HG03354 (cell line): ENCODE measurements at regions not wholly inside any gene's neighbourhood (a gene's known extent, or its start where the extent isn't known, plus 50 kb on each side); places are given as distances from the start of the nearest gene placed in this dataset.
"Not testable (repeated sequence)": the region's sequence is repeated elsewhere in the genome, so short reads cannot be mapped to it uniquely, and the experiment has no call there.

Source experiments
- ATAC-seq: cut with Tn5 transposase; IDR thresholded peaks from one replicate; pipeline ENCODE4 v1.9.1; 2021; ENCODE audit warnings: mild to moderate bottlenecking; ENCODE audit not compliant: unreplicated experiment, poor library complexity, severe bottlenecking

DNA sequence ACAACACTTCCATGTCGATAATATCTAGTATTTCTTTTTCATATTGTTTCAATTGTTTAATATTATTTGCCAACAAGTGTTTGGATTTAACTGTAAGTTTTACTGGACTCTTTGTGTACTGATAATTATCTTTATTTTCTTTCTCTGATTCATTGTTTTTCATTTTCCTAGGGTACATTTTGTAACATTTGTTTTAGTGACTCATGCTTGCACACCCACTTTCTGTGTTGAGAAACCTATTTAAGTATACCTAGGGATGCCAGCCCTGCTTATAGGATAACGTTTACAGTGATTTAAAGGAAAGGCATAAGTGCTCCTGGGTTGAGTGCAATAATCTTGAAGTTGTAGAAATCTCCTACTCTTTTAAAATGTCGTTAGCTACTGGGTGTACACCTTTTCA is 1386.0 kb upstream of the ADGRL4 start:
- ATAC-seq = no peak

DNA sequence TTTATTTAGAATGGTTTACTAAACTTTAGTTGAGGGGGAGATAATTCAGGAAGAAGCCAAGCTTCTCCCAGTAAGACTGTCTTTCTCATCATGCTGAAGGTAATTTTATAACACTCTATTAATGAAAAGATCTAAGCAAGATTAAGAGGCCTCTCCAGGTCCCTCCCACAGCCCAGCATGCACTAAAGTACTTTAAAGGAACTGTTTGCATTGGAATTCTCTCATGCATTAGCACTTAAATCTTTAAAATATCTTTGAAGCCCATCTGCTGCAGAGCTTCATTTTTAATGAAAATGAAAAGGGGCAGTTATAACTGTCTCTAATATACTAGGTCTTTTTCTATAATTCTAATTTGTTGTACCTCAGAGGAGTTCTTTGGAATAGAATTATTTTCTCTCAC is 1379.1 kb upstream of the ADGRL4 start:
- no peak for ATAC-seq

DNA sequence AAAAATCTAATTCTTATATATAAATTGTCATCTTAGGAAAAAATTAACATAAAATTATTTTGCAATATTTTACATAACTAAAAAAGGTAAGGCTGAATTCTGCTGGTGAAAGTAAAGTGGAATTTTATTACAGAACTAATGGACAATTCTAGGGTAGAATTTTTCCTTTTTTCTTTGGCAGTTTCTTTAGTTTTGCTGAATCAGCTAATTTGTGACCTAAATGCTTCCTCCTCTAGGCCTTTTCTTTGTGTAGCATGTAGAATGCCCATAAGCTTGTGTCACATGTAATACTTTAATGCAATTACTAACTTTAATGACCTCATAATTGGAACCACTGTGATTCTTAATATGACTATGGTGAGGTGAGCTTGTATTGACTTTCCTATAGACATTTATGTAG is 1378.4 kb upstream of the ADGRL4 start:
- ATAC-seq = no peak

DNA sequence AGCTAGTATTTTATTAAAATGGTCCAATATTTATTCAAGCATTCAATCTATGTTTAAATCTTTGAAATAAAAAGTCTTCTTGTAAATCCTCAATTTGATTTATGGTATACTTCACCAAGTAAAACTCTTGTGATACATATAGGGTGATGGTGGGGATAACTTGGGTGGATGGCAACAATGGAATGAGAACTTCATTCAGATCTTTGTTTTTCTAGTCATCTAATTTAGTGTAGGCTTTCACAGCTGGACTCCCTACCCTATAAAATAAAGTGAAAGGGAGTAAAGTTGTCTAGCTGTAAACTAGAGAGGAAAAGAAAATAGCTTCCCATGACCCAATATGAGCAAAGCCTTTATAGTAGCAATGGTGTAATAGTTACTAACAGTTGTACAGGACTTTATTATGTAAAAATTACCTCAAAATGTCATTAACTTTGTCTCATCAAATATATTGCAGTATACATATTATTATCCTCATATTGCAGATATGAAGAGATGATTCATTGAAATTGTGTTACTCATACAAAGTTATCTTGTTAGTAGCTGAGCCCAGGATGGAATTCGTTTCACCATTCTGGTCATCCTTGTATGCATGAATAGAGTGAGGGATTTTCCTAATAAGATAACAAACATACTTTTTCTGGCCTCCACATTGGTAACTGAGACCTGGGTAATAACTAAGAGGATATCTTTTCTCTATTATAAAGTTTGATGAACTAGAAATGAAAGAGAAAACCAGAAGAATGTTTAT is 1377.7 kb upstream of the ADGRL4 start:
- no peak for ATAC-seq

DNA sequence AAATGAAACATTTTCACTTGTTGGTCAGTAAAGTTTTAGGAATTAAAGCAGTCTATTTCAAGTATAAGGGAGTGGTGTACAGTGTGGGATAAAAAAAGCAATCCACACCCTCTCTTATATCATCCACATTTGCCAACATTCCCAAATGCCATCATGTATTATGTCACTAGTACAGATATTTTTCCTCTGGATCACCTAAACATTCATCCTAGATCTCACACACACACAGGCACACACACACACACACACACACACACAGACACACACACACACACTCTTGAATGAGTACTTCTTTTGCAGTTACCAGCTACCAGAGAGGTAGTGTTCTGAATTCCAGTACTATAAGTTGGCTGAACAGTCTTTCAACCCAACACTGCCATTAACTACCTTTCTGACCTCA is 1369.1 kb upstream of the ADGRL4 start:
- ATAC-seq = no peak

DNA sequence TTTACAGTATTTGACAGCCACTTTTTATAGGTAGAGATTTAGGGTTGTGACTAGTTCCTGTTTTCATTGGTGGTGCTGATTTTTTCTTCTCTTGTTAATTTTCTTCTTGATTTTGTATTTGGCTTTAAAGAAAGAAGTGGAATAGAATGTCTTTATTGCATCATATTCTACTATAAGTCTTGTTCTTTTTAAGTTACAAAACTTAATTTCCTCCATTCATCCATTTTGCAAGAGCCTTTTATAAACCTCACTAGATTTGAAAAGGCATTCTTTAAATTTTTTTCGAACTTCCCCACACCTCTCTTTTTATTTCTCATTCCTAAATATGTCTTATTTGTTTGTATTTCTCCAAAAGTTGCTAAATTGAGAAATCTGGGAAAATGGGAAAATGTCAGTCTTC is 1368.6 kb upstream of the ADGRL4 start:
- ATAC-seq = no peak

DNA sequence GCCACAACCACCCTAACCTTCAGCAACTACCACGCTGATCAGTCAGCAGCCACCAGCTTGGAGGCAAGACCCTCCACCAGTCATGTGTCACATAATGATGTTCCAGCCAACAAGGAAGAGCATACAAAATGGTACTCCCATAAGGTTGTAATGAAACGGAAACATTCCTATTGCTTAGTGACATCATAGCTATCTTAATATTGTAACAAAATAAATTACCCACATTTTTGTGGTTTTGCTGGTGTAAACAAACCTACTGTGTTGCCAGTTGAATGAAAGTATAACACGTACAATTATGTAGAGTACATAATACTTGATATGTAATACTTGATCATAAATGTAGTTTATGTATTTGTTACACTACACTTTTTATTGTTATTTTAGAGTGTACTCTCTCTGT is 1363.2 kb upstream of the ADGRL4 start:
- no peak for ATAC-seq

DNA sequence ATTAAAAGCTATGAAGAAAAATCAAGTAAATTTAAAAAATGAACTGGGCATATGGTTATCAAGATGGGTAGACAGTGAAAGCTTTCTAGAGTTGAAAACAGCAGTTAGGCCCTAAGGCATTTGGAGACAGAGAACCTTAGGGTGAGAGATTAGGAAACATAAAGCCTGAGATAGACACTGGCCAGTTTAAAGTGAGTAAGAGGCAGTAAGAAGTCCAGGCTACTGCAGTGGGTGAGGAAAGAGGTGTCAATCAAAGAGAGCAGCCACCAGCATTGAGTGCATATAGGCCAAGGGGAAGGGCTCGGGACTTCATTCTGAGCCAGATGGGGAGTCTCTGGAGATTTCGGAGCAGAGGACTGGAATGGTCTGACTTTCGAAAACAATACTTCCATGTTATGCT is 1360.5 kb upstream of the ADGRL4 start:
- no peak for ATAC-seq

DNA sequence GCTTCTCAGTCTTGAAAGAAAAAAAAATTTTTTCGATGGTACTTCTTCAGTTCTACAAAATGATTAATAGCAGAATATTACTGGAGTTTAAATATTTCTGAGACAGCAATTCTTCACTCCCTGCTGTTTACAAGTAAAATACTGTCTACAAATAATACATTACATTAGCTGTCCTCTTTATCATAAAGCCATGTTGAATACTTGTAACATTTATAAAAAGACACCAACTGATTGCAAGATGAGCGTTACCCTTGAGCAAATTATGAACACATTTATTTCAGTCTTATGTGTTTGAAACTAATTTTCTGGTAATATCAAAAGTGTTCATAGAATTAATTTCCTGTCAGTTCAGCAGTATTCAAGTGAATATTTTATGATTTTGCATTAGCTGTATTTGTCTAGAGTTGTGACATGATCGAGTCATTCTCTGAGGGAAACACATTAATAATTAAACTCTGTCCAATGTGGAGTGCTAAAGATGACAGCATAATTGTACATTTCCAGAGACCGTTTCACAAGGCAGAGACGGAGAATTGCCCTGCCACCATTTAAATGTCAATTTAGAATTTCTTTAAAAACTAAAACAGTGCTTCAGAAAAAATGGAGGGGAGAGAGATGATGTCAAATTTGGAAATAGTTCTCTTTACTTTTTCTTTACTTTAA is 1359.0 kb upstream of the ADGRL4 start:
- ATAC-seq = no peak

DNA sequence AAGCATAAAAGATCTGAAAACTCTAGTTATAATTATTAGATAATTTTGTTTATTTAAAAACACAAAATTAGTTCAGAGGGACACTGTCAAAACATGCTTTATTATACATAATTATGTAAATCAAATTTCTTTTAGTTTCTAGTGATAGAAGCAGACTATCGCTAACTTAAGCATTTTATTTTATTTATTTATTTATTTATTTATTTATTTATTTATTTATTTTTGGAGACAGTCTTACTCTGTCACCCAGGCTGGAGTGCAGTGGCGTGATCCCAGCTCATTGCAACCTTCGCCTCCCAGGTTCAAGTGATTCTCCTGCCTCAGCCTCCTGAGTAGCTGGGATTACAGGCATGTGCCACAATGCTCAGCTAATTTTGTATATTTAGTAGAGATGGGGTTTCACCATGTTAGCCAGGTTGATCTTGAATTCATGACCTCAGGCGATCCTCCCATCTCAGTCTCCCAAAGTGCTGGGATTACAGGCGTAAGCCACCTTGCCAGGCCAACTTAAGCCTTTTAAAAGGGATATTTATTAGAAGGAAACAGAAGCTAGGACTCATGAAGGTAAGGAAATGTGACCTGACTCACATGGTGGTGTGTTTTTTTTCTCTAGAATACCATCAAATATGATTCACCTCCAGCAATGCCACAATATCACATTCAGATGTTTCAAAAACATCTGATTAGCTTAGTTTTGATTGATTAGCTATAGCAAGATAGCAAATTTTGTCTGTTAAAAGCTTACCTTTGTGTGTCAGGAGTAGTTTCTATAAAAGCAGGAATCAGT is 1357.4 kb upstream of the ADGRL4 start:
- no peak for ATAC-seq

DNA sequence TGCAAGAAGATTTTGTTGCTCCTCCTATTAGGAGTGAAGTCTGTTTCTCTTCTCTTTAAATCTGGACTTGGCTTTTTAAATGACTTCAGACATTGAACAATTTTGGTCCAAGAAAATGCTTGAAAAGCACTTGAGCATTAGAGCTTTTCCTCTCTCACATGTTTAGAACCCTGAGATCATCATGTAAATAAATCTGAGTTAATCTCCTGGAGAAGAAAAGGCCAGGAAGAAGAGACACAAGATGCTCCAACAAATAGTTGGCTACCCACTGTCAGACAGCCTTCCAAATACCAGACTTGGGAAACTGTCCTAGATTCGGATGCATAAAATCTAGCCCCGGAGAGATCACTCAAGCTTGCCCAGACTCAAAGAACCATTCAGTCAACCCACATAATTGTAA is 1353.1 kb upstream of the ADGRL4 start:
- no peak for ATAC-seq

DNA sequence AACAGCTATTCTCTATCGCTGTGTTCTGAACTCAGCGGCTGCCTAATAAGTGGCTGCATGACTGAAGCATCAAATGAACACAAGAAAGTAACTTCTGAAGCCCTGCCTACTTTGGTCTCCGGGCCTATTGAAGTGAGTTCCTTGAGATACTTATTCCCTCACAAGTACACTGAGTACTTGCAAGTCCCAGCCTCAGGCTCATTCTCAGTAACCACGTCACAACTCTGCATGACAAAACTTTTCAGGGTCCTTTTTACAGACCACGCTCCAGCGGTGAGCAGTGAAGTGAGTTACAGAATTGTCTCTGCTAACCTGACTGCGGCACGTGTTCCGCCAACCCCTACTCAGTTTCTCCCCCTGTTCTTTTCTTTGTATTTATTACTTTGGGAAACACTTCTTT is 1342.7 kb upstream of the ADGRL4 start:
- no peak for ATAC-seq

DNA sequence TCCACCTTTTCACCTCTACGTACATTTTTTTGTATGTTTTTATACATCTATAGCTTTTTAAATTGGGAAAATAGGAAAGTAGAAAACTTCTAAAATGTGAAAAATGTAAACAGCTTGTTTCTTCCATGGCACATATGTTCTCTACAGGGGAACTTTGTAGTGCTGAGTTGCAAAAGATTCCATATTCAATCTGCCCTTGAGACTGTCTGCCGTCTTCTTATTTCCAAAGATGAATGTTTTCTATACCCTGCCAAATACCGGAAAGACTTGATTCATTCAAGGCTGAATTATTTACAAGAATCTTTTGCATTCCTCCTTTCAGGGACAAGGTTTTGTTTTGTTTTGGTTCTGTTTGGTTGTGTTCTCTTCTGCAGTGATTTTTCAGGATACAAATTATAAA is 1334.5 kb upstream of the ADGRL4 start:
- ATAC-seq = no peak

DNA sequence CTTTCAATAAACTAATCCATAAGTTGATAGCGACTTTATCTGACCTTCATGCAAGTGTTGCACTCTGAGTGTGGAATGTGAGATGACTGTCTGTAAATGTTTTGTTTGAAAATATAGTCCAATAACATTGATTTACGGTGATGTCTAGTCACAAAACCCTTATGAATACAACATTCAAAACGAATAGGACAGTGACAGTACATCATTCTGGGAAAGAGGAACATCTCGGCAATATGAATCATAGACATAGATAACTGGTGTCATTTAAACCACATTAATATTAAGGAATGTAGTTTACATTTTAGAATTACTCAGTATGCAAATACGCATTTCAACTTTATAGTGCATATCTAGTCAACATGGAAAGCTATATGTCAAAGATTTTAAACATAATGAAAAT is 1311.6 kb upstream of the ADGRL4 start:
- ATAC-seq = no peak

DNA sequence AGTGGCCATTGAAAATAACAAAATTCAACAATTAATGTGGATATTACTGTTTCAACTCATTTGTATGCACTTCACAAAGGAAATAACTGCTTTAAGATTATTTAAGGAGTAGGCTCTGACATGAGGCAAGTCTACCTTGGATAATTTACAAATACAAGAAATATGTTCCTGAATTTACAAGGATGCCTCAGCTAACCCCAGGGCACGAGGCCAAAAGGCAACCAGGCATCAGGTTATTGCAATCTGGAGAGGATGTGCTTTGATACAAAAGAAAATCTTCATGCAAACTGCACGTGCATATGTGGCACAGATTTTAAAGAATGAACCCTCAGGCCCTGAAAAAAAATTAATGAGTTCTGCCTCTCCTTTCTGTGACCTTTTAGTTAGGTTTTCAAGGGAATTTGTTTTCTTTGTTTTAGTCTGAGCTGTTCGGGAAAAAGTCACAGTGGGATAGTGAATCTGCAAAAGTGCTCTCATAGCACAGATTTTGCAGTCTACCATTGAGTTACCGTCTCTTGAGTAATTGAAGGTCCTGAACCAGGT is 1304.2 kb upstream of the ADGRL4 start:
- ATAC-seq = no peak

DNA sequence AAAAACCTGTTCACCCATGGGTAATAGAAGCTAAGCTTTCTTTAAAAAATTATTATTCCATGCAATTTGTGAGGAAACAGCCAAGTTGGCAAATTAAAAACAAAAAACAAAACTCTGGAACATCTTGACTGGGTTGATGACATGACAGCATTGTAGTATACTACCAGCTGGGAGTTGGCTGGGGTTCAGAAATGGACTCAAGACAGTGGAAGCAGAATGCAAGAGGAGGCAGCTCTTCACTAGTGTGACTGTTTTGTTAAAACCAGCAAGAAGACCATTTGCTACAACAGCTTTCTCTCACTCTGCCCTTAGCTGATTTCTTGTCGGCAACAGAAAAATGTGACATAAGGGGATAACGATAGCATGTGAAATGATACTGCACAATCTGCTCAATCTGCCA is 1298.9 kb upstream of the ADGRL4 start:
- no peak for ATAC-seq

DNA sequence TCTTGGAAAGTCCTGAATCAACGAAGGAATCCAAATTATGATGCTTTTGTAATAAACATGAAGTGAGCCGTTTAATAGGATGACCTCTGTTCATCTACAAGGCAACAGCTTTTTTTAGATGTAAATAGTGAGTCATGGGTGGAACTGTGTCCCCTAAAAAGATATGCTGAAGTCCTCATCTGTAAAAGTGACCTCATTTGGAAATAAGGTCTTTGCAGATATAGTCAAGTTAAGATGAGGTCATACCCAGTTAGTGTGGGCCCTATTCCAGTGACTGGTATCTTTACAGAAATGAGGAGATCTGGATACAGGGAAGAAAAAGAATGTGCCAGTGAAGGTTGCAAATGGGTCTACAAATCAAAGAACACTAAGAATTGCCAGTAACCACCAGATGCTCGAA is 1287.3 kb upstream of the ADGRL4 start:
- ATAC-seq = no peak

DNA sequence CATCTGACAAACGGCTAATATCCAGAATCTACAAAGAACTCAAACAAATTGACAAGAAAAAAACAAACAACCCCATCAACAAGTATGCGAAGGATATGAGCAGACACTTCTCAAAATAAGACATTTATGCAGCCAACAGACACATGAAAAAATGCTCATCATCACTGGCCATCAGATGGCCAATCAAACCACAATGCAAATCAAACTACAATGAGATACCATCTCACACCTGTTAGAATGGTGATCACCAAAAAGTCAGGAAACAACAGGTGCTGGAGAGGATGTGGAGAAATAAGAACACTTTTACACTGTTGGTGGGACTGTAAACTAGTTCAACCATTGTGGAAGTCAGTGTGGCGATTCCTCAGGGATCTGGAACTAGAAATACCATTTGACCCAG is 1282.2 kb upstream of the ADGRL4 start:
- ATAC-seq = not testable (repeated sequence)

DNA sequence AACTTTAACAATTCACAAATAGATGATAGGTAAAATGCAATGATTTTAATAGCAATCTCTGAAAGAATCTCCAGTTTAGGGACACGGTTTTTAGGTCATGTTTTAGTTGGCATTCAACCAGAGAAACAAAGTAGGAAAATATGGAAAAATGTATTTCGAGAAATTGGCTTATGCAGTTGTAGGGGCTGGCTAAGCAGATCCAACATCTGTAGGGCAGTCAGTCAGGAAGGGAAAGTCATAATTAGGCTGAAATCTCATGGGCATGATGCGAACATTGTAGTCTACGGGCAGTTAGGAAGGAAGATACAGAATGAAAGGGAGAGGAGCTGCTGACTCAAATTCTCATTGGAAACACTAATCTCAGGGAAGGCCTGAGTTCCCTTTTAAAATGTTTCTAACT is 1276.0 kb upstream of the ADGRL4 start:
- ATAC-seq = no peak

DNA sequence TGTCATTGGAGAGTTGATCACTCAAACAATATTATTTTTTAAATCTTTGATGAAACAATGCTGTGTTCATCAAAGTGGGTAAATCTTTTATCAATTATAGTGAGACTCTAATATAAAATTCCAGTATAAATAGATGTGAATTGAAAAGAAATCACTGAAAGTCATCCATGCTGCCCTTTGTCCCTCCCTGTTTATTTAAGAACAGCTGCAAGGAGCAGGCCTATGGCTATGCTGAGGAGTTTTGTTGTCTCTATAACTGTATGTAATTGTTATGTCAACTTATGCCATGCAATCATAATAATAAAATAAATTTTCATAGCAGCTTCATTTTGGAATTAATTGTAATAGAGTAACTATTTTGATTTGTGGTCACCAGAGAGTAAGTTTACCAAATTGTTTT is 1272.4 kb upstream of the ADGRL4 start:
- no peak for ATAC-seq

DNA sequence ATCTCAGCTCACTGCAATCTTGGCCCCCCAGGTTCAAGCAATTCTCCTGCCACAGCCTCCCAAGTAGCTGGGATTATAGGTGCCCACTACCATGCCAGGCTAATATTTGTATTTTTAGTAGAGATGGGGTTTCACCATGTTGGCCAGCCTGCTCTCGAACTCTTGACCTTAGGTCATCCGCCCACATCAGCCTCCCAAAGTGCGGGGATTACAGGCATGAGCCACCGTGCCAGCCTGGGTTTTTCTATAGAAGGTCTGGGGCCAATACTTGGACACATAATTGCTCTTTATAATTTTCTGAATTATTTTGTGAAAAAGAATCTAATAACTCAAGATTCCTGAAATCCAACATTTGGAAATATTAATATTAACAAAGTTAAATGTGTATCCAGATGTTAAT is 1267.7 kb upstream of the ADGRL4 start:
- ATAC-seq = no peak
